Esophagus squamous epithelium (tissue), 4 donors: ENCODE measurements at regions not wholly inside any gene's neighbourhood (a gene's known extent, or its start where the extent isn't known, plus 50 kb on each side); places are given as distances from the start of the nearest gene placed in this dataset.

Source experiments
- CTCF ChIP-seq, 6 experiments: fragments of 450-650 bp in 4 of 6; fragments of 200-600 bp in 2 of 6; sonication (generic) in 2 of 6; IDR thresholded peaks; one replicate each; pipeline ENCODE4 v1.5.1; 2016 to 2019; ENCODE audit warnings: antibody characterized with exemption in 6 of 6, mild to moderate bottlenecking in 4 of 6, moderate library complexity in 4 of 6
- POLR2A ChIP-seq, 4 donors: fragments of 450-650 bp; IDR thresholded peaks; one replicate each; pipeline ENCODE4 v1.6.1; 2017; ENCODE audit warnings: antibody characterized with exemption in 4 of 4, mild to moderate bottlenecking in 4 of 4, moderate library complexity in 3 of 4

- TF ChIP-seq POLR2A (IDR thresholded peaks at IDR 0.05): no peak
- TF ChIP-seq CTCF (IDR thresholded peaks at IDR 0.05): no peak
These were observed 1239.3 kb downstream of the CDH11 start for GRCh38 chr16:63882576-63882975.
